NCI-H82 treated with DMSO at 0.1 percent for 48 hours (cell line): ENCODE measurements at regions not wholly inside any gene's neighbourhood (a gene's known extent, or its start where the extent isn't known, plus 50 kb on each side); places are given as distances from the start of the nearest gene placed in this dataset.

Experiments used
- DNase-seq: peaks from one replicate; lab custom pipeline; 2025; ENCODE audit not compliant: unreplicated experiment; lab: John Stamatoyannopoulos, UW

GRCh38 chr2:199629301-199629700, 171.6 kb upstream of the SATB2 start:
- DNase-seq: no peak

- no peak for DNase-seq
These were observed 169.7 kb upstream of the SATB2 start for GRCh38 chr2:199627417-199627816.

GRCh38 chr2:199624958-199625357, 167.2 kb upstream of the SATB2 start:
- DNase-seq: no peak

GRCh38 chr2:199612509-199613130, 154.9 kb upstream of the SATB2 start:
- DNase-seq: no peak

- DNase-seq: peak; percentile 68
These were observed 150.2 kb upstream of the SATB2 start for GRCh38 chr2:199607914-199608313.

GRCh38 chr2:199606193-199606780, 148.5 kb upstream of the SATB2 start:
- peak; percentile 73 for DNase-seq

GRCh38 chr2:199603721-199604291, 146.1 kb upstream of the SATB2 start:
- no peak for DNase-seq

GRCh38 chr2:199602896-199603717, 145.4 kb upstream of the SATB2 start:
- DNase-seq: no peak

- DNase-seq: peak; percentile 64
These were observed 144.6 kb upstream of the SATB2 start for GRCh38 chr2:199602271-199602895.

GRCh38 chr2:199596549-199596948, 138.8 kb upstream of the SATB2 start:
- peak; percentile 19 for DNase-seq

GRCh38 chr2:199594443-199594842, 136.7 kb upstream of the SATB2 start:
- DNase-seq: no peak

GRCh38 chr2:199591826-199592225, 134.1 kb upstream of the SATB2 start:
- no peak for DNase-seq

GRCh38 chr2:199590321-199591203, 132.8 kb upstream of the SATB2 start:
- DNase-seq: no peak

GRCh38 chr2:199589306-199589705, 131.6 kb upstream of the SATB2 start:
- DNase-seq: no peak

GRCh38 chr2:199588054-199588453, 130.3 kb upstream of the SATB2 start:
- no peak for DNase-seq

- DNase-seq: no peak
These were observed 128.9 kb upstream of the SATB2 start for GRCh38 chr2:199586646-199587045.

GRCh38 chr2:199583676-199584075, 125.9 kb upstream of the SATB2 start:
- DNase-seq: no peak

GRCh38 chr2:199581935-199582360, 124.2 kb upstream of the SATB2 start:
- DNase-seq: no peak

- no peak for DNase-seq
These were observed 123.7 kb upstream of the SATB2 start for GRCh38 chr2:199581408-199581807.

GRCh38 chr2:199575416-199575815, 117.7 kb upstream of the SATB2 start:
- no peak for DNase-seq
